ENCODE measurements at regions not wholly inside any gene's neighbourhood (a gene's known extent, or its start where the extent isn't known, plus 50 kb on each side); places are given as distances from the start of the nearest gene placed in this dataset.

- DNase-seq (peak in 2 of 5 donors; percentile 85 to 92), FAIRE-seq (no peak)
- no peaks in the 10 kb centered on the region for H3K27me3 ChIP-seq (ENCODE audit: control insufficient read depth, insufficient read depth, low read length)
- no peaks in the 10 kb centered on the region for H3K36me3 ChIP-seq (ENCODE audit: control insufficient read depth in 2 of 3, insufficient read depth in 3 of 3, low read length in 3 of 3)
- H3K4me1 ChIP-seq (ENCODE audit: control insufficient read depth in 2 of 3, insufficient read depth in 2 of 3, low read depth in 1 of 3, low read length in 3 of 3), result peaks cover 0 to 5% (median 0%) of the 10 kb centered on the region in 3 donors
- intact Hi-C loops (cut with DNase I), result no loop called here
- peak; percentile 76 for TF ChIP-seq CTCF (IDR thresholded peaks at IDR 0.05; ENCODE audit: borderline replicate concordance, extremely low read depth, insufficient read depth)
- no peak overlapping the region for H3K27ac ChIP-seq (ENCODE audit: low read depth in 2 of 2, low read length in 2 of 2)
- peak overlapping the region in 1 of 3 donors; percentile 10 for H3K9ac ChIP-seq (ENCODE audit: low read length in 3 of 3)
- no peak overlapping the region for H3K4me3 ChIP-seq (ENCODE audit: low read length in 3 of 3)
- H3K9me3 ChIP-seq (ENCODE audit: control insufficient read depth in 2 of 3, insufficient read depth in 1 of 3, low read length in 3 of 3), result no peaks in the 10 kb centered on the region
These were observed 133.0 kb upstream of the TUT7 start for GRCh38 chr9:86486891-86487837.

GRCh38 chr9:86485359-86485758 lies 131.1 kb upstream of the TUT7 start:
- DNase-seq, result no peak
- no peaks in the 10 kb centered on the region for H3K9me3 ChIP-seq (ENCODE audit: control insufficient read depth in 2 of 3, insufficient read depth in 1 of 3, low read length in 3 of 3)
- intact Hi-C loops (cut with DNase I), result no loop called here
- H3K4me3 ChIP-seq (ENCODE audit: low read length in 3 of 3), result no peak overlapping the region
- no peaks in the 10 kb centered on the region for H3K27me3 ChIP-seq (ENCODE audit: control insufficient read depth, insufficient read depth, low read length)
- no peak for TF ChIP-seq CTCF (IDR thresholded peaks at IDR 0.05; ENCODE audit: borderline replicate concordance, extremely low read depth, insufficient read depth)
- H3K4me1 ChIP-seq (ENCODE audit: control insufficient read depth in 2 of 3, insufficient read depth in 2 of 3, low read depth in 1 of 3, low read length in 3 of 3), result peaks cover 0 to 5% (median 0%) of the 10 kb centered on the region in 3 donors
- no peak for FAIRE-seq
- H3K9ac ChIP-seq (ENCODE audit: low read length in 3 of 3), result no peak overlapping the region
- H3K27ac ChIP-seq (ENCODE audit: low read depth in 2 of 2, low read length in 2 of 2), result no peak overlapping the region
- no peaks in the 10 kb centered on the region for H3K36me3 ChIP-seq (ENCODE audit: control insufficient read depth in 2 of 3, insufficient read depth in 3 of 3, low read length in 3 of 3)

DNA sequence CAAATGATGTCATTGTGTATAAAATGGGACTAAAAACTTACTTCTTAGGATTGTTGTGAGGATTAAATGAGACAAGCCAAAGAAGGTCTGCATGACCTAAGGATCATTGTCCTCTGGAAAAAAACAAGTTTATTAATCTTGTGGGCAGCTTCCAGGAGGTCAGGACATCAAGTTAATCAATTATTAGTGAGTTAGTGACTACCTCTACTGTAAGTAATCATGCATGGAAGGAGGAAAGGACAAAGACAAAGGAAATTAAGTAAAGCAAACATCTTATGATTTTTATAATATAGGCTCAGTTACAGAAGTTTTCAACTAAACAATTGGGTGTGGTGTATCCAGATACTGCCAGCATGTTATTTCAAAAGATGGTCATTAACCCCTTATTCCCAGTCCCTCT lies 129.3 kb upstream of the TUT7 start:
- intact Hi-C loops (cut with DNase I), result no loop called here
- FAIRE-seq, result no peak
- Histone ChIP-seq H3K4me1 (ENCODE audit: control insufficient read depth in 2 of 3, insufficient read depth in 2 of 3, low read depth in 1 of 3, low read length in 3 of 3) (peaks cover 0 to 5% (median 0%) of the 10 kb centered on the region in 3 donors), H3K9me3 (ENCODE audit: control insufficient read depth in 2 of 3, insufficient read depth in 1 of 3, low read length in 3 of 3) (no peaks in the 10 kb centered on the region), H3K36me3 (ENCODE audit: control insufficient read depth in 2 of 3, insufficient read depth in 3 of 3, low read length in 3 of 3) (no peaks in the 10 kb centered on the region), H3K27me3 (ENCODE audit: control insufficient read depth, insufficient read depth, low read length) (no peaks in the 10 kb centered on the region), H3K4me3 (ENCODE audit: low read length in 3 of 3) (no peak overlapping the region), H3K9ac (ENCODE audit: low read length in 3 of 3) (no peak overlapping the region), H3K27ac (ENCODE audit: low read depth in 2 of 2, low read length in 2 of 2) (no peak overlapping the region)
- DNase-seq, result peak in 1 of 5 donors; percentile 11
- no peak for TF ChIP-seq CTCF (IDR thresholded peaks at IDR 0.05; ENCODE audit: borderline replicate concordance, extremely low read depth, insufficient read depth)
